Hypothalamus (tissue), 51 donors: ENCODE measurements at regions not wholly inside any gene's neighbourhood (a gene's known extent, or its start where the extent isn't known, plus 50 kb on each side); places are given as distances from the start of the nearest gene placed in this dataset.

Source experiments
- DNase-seq, 51 donors: peaks; one replicate each; lab custom pipeline; 2025; lab: John Stamatoyannopoulos, UW

DNA sequence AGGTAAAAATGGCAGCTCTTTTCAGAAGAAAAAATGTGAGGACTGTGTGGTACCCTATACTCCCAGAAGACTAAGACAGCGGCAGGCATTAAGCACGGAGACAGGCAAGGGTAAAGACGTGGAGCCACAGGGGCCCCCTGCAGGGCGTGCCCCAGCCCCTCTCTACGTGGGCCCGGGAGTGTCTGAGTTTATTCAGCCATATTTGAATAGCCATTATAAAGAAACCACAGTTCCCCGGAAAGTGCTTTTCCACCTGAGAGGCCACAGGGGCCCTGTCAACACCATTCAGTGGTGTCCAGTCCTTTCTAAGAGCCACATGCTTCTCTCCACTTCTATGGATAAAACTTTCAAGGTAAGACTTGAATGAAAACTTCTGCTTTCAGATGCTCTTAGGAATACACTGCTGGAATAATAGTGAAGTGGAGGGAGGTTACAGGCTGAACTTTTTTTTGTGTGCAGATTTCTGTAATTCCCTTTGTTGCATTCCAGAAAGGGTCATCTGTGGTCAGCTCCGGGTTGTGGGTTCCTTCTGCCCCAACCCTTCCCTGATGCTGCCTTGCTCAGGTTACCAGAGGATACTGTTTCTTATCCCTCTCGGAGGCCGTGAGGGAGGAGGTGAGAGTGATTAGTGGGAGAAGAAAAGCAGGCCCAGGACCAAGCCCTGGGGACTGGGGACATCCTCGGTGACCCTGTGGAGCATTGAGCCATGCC, 58.4 kb downstream of the SLC25A47 start:
- no peak for DNase-seq

DNA sequence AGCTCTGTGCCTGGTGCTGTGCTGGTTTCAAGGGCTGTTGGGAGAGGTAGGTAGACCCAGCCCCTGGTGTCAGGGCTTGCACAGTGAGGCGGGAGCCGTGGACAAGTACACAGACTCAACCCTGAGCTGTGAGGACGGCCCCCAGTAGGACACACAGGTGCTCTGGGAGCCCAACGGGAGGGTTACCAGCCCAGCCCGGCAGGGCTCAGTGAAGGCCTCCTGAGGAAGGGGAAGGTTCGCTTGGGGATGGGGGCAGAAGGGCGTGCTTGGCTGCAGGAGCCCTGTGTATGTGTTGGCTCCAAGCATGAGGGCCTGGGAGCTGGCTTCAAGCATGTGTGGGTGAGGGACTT, 58.9 kb downstream of the SLC25A47 start:
- DNase-seq: no peak

DNA sequence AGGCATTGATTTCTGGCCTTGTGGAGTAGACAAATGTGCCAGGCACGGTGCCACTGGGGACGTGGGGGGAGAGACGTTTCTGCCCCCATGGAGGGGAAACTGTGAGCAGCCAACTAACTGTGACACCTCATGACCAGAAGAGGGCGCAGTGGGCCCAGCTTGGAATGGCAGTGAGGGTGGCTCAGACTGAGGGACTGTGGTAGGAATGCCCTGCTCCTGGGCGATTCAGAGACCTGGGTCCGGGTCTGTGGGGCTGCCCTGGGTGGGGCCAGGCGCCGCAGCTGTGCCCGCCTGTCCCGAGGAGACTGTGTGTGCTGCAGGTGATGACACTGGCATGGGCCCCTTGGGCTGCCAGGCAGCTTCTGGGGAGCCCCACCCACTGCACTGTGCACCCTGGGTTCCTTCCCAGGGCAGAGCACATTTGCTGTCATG, 60.6 kb downstream of the SLC25A47 start:
- peak in 30 of 51 donors; percentile 8 to 65 (median 40) for DNase-seq

DNA sequence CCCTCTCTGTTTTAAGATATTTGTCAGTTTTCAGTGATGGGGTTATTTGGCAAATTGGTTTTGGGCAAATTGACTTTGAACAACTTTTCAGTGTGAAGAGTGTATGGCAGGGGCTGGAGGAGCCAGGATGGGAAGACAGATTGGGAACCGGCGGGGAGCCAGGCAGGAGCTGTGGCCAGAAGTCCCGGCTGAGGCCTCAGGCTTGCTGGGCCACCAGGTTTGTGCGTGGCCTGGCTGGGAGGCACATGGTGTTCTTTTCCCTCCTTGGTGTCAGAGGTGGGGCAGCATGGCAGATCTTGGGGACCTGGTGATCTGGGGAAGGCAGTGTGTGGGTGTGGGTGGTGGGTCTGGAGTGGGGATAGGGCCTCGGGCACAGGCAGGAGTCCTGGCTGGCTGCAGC, 61.1 kb downstream of the SLC25A47 start:
- DNase-seq: no peak

DNA sequence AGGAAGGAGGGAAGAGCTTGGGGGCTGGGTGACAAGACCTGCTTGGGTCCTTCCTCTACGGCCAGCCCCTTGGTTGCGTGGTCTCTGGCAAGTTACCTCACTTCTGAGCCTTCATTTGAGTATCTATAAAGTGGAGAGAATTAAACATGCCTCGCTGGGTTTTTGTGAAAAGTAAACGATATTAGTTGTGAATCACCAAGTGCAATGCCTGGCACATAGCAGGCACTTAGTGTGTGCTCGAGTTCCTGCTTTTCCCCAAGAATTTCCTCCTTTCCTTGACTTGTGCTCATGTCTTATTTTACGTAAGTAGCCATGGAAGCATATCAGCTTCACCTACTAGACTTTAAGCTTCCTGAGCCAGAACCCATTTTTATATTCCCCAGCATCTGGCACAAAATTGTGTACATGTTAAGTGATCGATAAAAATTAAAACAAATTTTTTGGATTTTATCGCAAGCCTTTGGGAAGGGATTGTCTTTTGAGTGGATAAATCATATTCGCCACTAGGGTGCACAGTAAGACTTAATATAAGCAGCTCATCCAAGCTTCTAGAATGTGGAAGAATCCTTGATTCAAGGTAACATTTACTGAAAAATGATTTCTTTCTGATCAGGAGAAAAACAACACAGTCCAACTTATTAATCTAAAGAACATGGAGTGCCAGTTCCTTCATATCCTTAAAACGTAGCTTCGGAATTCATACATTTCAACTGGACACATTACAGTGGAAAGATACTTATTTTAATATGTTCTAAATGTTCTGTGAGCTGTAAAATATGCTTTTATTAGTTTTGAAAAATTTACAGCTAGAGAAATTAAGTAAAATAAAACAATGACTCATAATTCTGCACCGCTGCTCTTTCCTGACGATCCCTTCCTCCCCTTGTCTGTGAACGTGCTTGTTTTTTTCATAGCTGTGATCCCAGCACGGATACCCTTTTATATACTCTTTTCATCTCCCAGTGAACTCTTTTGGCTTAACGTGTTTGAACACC, 62.0 kb downstream of the SLC25A47 start:
- DNase-seq: peak in 1 of 51 donors; percentile 51

DNA sequence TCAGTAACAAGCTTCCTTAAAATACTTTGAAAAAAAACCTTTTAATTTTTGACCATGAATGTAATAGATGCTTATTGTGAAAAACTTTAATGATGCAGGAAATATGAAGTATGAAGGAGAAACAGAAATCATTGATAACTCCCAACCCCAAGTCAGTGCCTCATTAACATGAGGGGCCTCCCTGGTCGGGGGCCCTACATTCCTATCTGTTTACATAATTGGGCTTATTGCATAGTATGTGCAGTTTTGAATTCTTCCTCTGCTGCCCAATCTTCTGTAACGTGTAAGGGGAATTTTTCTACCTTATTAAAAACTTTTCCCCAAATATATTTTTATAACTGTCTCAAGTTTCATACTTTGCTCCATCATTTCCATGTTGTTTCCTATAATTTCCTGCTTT, 63.0 kb downstream of the SLC25A47 start:
- no peak for DNase-seq

DNA sequence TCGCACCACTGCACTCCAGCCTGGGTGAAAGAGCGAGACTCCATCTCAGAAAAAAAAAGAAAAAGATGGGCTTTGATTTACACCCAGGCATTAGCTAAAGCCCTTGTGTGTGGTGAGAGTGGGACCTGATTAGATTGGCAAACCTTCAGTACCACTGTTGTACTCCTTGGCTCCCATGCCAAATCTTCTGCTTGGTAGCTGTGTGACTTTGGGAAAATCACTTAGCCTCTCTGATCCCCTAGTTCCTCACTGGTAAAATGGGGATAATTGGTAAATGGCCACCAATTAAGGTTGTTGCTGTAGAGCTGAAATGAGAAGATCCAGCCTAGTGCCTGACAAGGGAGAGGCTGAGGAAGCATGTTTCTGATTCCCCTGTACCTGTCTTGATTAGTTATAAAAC, 63.7 kb downstream of the SLC25A47 start:
- no peak for DNase-seq

DNA sequence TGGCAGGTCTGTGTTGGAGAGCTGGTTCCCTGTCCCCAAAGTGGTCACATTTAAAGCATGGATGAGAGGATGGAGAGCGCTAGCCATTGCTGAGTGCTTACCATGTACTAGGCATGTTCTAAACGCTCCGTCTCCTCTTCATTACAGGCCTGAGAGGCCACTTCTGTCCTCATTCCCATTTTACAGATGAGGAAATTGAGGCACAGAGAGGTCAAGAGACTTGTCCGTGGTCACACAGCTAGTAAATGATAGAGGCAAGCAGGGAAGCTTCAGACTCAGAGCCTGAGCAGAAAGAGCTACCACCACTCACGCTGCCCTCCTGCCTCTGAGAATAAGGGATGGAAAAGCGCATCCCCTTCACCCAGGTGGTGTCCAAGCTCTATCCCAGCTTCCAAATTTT, 64.3 kb downstream of the SLC25A47 start:
- no peak for DNase-seq

DNA sequence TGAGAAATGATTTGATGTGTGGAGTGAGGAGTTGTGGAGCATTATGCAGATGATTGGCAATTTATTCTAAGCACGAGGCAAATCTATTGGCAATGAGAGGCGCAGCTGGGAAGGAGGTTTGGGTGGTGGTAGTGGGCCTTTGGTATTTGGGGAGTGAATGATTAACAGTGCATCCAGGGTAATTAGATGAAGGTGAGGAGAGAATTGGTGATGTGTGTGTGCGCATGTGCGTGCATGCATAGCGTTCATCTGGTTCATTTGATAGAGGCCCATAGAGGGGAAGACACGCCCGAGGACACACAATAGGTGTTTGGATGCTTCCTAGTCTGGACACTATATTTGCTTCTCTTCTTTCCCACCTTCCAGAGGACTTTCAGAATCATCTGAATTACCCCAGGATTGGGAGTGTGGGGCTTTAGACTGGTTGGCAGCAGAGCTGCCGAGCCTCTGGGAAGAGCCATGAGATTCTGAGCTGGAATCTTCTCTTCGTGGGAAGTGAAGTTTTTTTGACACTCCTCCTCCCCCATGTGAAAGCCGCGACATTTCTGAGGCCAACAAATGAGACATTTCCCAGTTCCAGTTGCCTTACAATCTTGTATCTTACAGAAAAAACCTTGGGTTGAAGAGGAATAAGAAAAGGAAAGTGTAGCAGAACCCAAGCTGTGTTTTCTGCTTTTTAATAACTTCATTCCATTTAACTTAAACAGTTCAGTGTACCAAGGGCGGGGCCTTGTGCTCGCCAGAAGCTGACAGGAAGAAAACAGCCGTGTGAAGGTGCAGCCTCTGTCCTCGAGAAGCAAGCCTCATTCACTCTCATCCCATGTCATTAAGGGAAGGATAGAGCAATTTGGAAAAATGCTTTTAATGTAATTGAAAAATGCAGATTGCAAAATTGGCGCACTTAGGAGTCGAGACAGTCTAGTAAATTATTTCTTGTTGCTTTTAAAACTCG, 65.2 kb downstream of the SLC25A47 start:
- no peak for DNase-seq

DNA sequence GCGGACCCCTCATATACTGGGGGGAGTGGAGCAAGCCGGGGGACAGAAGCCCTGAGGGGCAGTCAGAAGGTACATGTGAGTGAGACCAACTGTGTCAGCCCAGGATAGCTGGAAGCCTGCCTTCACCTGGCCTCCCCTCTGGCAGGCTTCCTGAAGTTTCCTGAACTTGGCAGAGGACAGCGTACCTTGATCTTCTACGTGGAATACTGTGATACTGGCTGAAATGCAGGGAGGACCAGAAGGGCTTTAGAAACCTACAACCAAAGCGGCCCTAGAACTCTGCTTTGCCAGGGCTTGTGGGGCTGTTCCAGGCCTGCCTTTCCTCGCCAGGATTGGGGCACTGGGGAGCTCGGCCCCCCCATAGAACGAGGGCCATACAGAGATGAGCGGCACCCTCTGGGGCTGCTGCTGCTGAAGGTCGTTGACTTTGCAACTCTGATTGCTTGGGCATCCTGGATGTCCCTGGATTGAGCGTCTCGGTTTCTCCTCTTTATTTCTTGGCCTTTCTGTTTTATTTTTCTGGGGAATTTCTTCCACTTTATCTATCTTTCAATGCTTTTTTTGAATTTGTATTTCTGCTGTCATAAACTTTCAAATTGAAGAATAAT, 66.5 kb downstream of the SLC25A47 start:
- DNase-seq: no peak

DNA sequence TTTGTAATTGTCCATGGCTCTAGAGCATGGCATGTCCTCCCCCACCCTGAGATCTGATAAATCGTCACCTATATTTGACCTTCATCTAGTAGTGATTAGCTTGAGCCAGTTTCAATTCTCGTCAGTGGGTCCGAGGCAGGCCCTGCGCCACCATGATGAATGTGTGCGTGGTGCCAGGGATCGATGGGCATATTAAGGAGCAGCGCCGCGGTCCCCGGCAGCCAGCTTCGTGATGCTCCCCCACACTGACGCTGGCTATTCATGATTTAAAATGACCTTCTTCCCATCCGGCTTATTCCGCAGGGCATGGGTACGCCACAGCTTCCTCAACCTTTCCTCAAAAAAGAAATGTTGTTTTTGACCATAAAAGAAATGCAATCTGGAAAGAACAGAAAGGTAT, 68.0 kb downstream of the SLC25A47 start:
- no peak for DNase-seq

DNA sequence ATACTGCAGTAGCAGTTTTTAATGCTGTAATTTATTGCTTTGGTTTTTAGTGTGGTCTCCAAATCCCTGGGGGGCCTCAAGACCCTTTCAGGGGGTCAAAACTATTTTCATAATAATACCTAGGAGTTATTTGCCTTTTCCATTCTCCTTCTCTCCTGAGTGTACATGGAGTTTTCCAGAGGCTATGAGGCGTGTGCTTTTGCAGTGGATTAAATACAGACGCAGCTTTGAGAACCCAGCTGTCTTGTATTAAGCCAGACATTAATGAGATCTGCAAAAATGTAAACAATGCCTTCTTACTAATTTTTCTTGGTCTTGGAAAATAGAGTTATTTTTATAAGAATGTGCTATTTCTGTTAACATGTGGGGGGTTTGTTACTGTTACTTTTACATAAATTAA, 68.6 kb downstream of the SLC25A47 start:
- no peak for DNase-seq

DNA sequence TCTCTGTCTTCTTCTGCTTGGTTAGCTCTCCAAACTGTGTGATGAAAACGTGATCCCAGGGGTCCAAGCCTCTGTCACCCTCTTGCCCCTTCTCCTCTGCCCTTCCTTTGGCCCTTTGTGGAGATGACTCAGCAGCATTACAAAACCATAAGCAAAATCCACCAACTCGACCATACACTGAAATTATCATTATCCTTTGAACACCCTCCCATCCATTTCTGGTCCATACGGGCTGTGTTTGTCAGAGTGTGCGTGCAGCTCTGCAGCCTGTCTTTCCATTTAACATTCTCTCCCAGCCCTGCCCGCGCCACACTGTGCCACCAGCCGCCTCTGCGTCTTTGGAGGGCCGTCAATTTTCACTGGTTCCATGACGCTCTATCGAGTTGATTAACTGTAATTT, 69.2 kb downstream of the SLC25A47 start:
- no peak for DNase-seq

DNA sequence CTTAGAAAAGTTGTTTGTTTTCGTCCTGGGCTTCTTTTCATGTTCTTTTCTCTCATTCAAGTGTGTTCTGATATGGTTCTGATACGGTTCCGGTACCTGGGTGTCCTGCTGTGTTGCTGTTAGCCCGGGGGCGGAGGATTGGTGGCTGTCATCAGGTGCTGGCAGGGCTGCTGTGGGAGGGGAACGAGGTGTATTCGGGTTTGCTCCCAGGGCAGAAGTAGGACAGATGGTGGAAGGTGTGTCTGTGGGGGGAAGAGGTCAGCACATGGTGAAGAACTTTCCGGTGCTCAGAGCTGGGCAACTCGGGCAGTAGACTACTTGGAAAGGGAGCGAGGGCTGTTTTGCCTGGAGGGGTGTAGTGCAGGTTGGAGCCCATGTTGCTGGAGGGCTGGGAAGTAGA, 70.2 kb downstream of the SLC25A47 start:
- DNase-seq: no peak

DNA sequence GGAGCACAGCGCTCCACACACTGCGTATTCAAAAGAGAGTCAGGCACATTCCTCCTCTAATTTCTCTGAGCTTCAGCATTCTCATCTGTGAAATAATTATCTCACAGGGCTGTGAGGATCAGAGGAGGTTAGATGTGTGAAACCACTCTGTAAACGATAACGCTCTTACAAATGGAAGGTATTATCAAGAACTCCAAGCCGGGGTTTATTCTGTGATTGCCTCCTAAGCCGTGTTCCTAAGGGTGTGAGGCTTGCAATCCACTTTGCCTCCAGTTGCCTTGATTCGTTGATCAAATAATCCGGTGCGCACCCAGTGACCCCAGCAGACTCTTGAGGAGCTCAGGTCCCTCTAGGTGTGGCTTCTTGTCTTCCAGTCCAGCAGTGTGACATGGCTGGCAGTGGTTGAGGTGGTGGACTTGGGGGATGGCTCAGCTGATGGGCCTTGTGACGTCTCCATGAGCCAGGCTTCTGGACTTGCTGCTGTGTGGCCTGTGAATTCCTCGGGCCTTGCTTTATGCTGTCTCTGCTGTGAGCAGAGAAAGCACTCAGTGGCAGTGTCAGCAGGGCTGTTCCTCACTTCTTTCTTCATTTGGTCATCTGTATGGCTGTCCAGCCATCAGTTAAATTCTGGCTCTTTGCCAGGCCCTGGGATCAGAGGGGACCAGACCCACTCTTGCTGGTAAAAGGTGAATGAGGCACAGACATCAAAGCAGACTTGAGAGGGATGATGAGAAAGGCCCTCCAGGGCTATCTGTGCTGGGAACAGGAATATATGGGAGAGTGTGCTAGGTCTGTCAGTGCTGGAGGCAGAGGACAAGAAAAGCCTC, 71.0 kb downstream of the SLC25A47 start:
- DNase-seq: no peak

DNA sequence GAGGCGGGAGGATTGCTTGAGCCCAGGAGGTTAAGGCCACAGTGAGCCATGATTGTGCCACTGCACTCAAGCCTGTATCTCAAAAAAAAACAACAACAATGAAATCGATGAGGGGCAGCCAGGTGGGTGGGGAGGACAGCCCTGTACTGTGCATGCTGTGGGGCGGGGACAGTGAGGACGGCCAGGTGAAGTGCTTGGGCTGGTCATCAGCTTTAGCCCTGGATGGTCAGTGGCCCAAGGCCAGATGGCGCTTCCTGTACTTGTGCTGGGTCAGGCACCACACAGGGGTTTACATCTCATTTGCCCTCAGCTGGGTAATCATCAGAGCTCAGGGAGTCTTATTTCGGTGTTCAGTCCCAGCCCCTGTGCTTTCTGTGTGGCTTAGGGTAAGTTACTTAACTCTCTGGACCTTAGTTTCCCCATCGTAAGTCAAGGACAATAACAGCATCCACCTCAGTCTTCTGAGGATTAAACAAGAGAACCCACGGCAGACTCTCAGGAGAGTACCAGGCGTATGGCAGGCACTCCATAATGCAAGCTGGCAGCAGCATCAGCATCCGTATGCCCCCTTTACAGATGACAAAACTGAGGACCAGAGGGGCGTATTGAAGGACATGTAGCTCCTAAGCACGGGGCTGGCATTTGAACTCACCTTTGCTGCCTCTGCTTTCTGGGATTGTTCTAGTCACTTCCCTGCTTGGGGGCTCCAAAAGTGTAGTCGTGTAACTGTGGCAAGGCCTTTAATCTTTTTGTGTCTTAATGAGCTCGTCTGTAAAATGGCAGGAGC, 71.9 kb downstream of the SLC25A47 start:
- no peak for DNase-seq

DNA sequence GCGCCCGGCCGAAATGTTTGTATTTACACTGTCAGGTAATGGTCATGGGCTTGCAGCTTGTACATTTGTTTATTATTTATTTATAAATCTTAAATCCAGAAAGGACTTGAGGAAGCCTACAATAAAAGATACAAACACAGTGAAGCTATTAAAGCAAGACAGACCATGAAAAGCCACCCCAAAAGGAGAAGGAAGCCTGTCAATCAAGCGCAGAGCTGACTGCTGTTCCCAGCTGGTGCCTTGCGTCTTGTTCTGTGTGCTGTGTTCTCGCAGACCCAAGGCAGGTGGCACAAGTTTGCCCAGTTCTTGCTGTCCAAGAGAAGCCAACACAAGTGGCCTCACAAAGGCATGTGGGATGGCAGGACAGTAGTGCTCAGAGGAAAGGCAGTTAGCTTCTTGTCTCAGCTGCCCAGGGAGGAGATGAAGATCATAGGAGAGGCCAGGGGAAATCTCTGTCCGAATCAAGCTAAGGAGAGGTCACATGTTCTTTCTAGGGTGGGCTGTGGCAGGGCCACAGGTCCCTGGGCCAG, 73.2 kb downstream of the SLC25A47 start:
- no peak for DNase-seq

DNA sequence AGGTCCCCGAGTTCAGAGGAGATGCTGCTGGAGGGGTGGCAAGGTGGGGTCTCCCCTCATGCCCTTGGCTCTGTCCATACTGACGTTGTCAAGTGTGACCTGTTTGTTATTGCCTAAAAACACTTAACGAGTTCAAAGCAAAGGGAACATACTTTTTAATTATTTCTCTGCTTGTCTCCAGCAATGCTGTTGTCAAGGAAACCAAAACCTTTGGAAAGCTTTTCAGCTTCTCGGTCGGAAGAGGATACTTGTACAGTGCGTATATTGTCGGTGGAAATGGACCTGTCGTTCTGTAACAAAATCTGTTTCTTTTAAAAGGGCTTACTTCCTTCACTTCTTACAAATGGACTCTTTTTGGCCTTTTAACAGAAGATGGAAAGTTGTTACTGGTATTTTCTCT, 73.9 kb downstream of the SLC25A47 start:
- peak in 1 of 51 donors; percentile 39 for DNase-seq
